ENCODE measurements at regions not wholly inside any gene's neighbourhood (a gene's known extent, or its start where the extent isn't known, plus 50 kb on each side); places are given as distances from the start of the nearest gene placed in this dataset.

GRCh38 chr6:97656706-97657350 lies 373.8 kb upstream of the MMS22L start:
- 59 to 66% methylated on average over 8 of the region's 8 CpGs for WGBS, 2 donors (ENCODE audit: low coverage in 1 of 2)
- Histone ChIP-seq H3K27ac (no peak overlapping the region), H3K9me3 (no peaks in the 10 kb centered on the region), H3K4me1 (no peaks in the 10 kb centered on the region), H3K4me3 (no peak overlapping the region), H3K36me3 (no peaks in the 10 kb centered on the region), H3K27me3 (no peaks in the 10 kb centered on the region)
- no peak for ATAC-seq
- TF ChIP-seq EP300 (IDR thresholded peaks at IDR 0.05) (no peak), POLR2A (IDR thresholded peaks at IDR 0.05) (no peak), CTCF (IDR thresholded peaks at IDR 0.05) (no peak), POLR2AphosphoS5 (IDR thresholded peaks at IDR 0.05) (no peak)

- no peak overlapping the region for H3K27ac ChIP-seq
Observed at GRCh38 chr6:97658090-97658489, 375.1 kb upstream of the MMS22L start.

GRCh38 chr6:97663252-97663651 lies 380.2 kb upstream of the MMS22L start:
- TF ChIP-seq CTCF (IDR thresholded peaks at IDR 0.05) (no peak), POLR2A (IDR thresholded peaks at IDR 0.05) (no peak), EP300 (IDR thresholded peaks at IDR 0.05) (no peak), POLR2AphosphoS5 (IDR thresholded peaks at IDR 0.05) (no peak)
- no peak for ATAC-seq
- Histone ChIP-seq H3K4me3 (no peak overlapping the region), H3K4me1 (no peaks in the 10 kb centered on the region), H3K27ac (no peak overlapping the region), H3K36me3 (no peaks in the 10 kb centered on the region), H3K27me3 (no peaks in the 10 kb centered on the region), H3K9me3 (no peaks in the 10 kb centered on the region)

More at GRCh38 chr6:97658090-97658489, 375.1 kb upstream of the MMS22L start:
- no peak for ATAC-seq
- no peak for TF ChIP-seq POLR2A (IDR thresholded peaks at IDR 0.05)
- TF ChIP-seq POLR2AphosphoS5 (IDR thresholded peaks at IDR 0.05) = no peak
- TF ChIP-seq CTCF (IDR thresholded peaks at IDR 0.05) = no peak
- TF ChIP-seq EP300 (IDR thresholded peaks at IDR 0.05) = no peak
- H3K9me3 ChIP-seq = no peaks in the 10 kb centered on the region
- H3K4me1 ChIP-seq = no peaks in the 10 kb centered on the region
- H3K36me3 ChIP-seq = no peaks in the 10 kb centered on the region
- no peaks in the 10 kb centered on the region for H3K27me3 ChIP-seq
- no peak overlapping the region for H3K4me3 ChIP-seq
- 88% methylated on average over 1 of the region's 2 CpGs; no CpG with 5 or more reads in 1 of the 2 donors for WGBS, 2 donors (ENCODE audit: low coverage in 1 of 2)

GRCh38 chr6:97665446-97665845 lies 382.4 kb upstream of the MMS22L start:
- H3K36me3 ChIP-seq = no peaks in the 10 kb centered on the region
- H3K27me3 ChIP-seq = no peaks in the 10 kb centered on the region
- no peak overlapping the region for H3K4me3 ChIP-seq
- H3K9me3 ChIP-seq = no peaks in the 10 kb centered on the region
- TF ChIP-seq CTCF (IDR thresholded peaks at IDR 0.05) (no peak), POLR2A (IDR thresholded peaks at IDR 0.05) (no peak), EP300 (IDR thresholded peaks at IDR 0.05) (no peak), POLR2AphosphoS5 (IDR thresholded peaks at IDR 0.05) (no peak)
- H3K4me1 ChIP-seq = peaks cover 0 to 8% (median 0%) of the 10 kb centered on the region in 3 donors
- no peak overlapping the region for H3K27ac ChIP-seq
- no peak for ATAC-seq
- 70 to 83% methylated on average over 3 to 5 of the region's 5 CpGs for WGBS, 2 donors (ENCODE audit: low coverage in 1 of 2)

- H3K4me1 ChIP-seq = peaks cover 0 to 8% (median 0%) of the 10 kb centered on the region in 3 donors
- TF ChIP-seq EP300 (IDR thresholded peaks at IDR 0.05) (no peak), CTCF (IDR thresholded peaks at IDR 0.05) (no peak), POLR2A (IDR thresholded peaks at IDR 0.05) (no peak), POLR2AphosphoS5 (IDR thresholded peaks at IDR 0.05) (no peak)
- H3K4me3 ChIP-seq = no peak overlapping the region
- no peak overlapping the region for H3K27ac ChIP-seq
- ATAC-seq = no peak
- no peaks in the 10 kb centered on the region for H3K9me3 ChIP-seq
- 83 to 100% methylated on average over 1 of the region's 1 CpG for WGBS, 2 donors (ENCODE audit: low coverage in 1 of 2)
- H3K27me3 ChIP-seq = no peaks in the 10 kb centered on the region
- H3K36me3 ChIP-seq = no peaks in the 10 kb centered on the region
Observed at GRCh38 chr6:97666889-97667288, 383.9 kb upstream of the MMS22L start.

Data from gastroesophageal sphincter (tissue), 4 donors.